GM23248 (cell line): ENCODE measurements at regions not wholly inside any gene's neighbourhood (a gene's known extent, or its start where the extent isn't known, plus 50 kb on each side); places are given as distances from the start of the nearest gene placed in this dataset.

Experiments used
- DNase-seq: peaks from one replicate; pipeline ENCODE4 v3.0.0-alpha.2; 2015
- H2AFZ ChIP-seq: fragments of 200-600 bp; sonication (generic); 2 replicates; pipeline ENCODE4 v1.6.1; 2016; ENCODE audit warnings: antibody characterized with exemption
- H3F3A ChIP-seq: fragments of 200-600 bp; sonication (generic); 2 replicates; pipeline ENCODE4 v1.6.1; 2016; ENCODE audit warnings: mild to moderate bottlenecking, antibody characterized with exemption, mixed run types; ENCODE audit not compliant: insufficient read depth
- H3K27ac ChIP-seq: fragments of 200-600 bp; sonication (generic); 2 replicates; pipeline ENCODE4 v1.5.1; 2016; ENCODE audit warnings: mild to moderate bottlenecking
- H3K27me3 ChIP-seq: fragments of 200-600 bp; sonication (generic); replicated peaks from 2 replicates; pipeline ENCODE4 v1.6.1; 2016; ENCODE audit warnings: mild to moderate bottlenecking; ENCODE audit not compliant: insufficient read depth
- H3K36me3 ChIP-seq: fragments of 200-600 bp; sonication (generic); 2 replicates; pipeline ENCODE4 v1.6.1; 2016; ENCODE audit warnings: low read depth, mild to moderate bottlenecking
- H3K4me1 ChIP-seq: fragments of 200-600 bp; sonication (generic); 2 replicates; pipeline ENCODE4 v1.6.1; 2016; ENCODE audit warnings: mild to moderate bottlenecking; ENCODE audit not compliant: insufficient read depth
- H3K4me2 ChIP-seq: fragments of 200-600 bp; sonication (generic); one replicate; pipeline ENCODE4 v1.6.1; 2016; ENCODE audit warnings: mild to moderate bottlenecking; ENCODE audit not compliant: unreplicated experiment
- H3K4me3 ChIP-seq: fragments of 200-600 bp; sonication (generic); 2 replicates; pipeline ENCODE4 v1.5.1; 2016; ENCODE audit warnings: mild to moderate bottlenecking
- H3K79me2 ChIP-seq: fragments of 200-600 bp; sonication (generic); 2 replicates; pipeline ENCODE4 v1.6.1; 2016; ENCODE audit warnings: mild to moderate bottlenecking; ENCODE audit not compliant: insufficient read depth
- H3K9ac ChIP-seq: fragments of 200-600 bp; sonication (generic); 2 replicates; pipeline ENCODE4 v1.6.1; 2016; ENCODE audit warnings: mild to moderate bottlenecking
- H3K9me2 ChIP-seq: fragments of 200-600 bp; sonication (generic); 2 replicates; pipeline ENCODE4 v1.6.1; 2016; ENCODE audit warnings: mixed run types, mild to moderate bottlenecking, moderate library complexity; ENCODE audit not compliant: insufficient read depth
- H3K9me3 ChIP-seq: fragments of 200-600 bp; sonication (generic); one replicate; pipeline ENCODE4 v1.6.1; 2017; ENCODE audit warnings: low read depth
- H4K20me1 ChIP-seq: fragments of 200-600 bp; sonication (generic); 2 replicates; pipeline ENCODE4 v1.6.0; 2016; ENCODE audit not compliant: insufficient read depth
- EZH2 ChIP-seq: fragments of 200-600 bp; sonication (generic); IDR thresholded peaks from 2 replicates; pipeline ENCODE4 v1.6.1; 2018; ENCODE audit warnings: antibody characterized with exemption, mild to moderate bottlenecking; ENCODE audit not compliant: insufficient read depth, poor library complexity, severe bottlenecking
- EZH2phosphoT487 ChIP-seq: fragments of 200-600 bp; sonication (generic); IDR thresholded peaks from 2 replicates; pipeline ENCODE4 v1.6.1; 2018; ENCODE audit warnings: antibody characterized with exemption, moderate library complexity, mild to moderate bottlenecking, low read depth; ENCODE audit not compliant: insufficient read depth
- WGBS, 2 experiments: methylation state at CpG; one replicate each; pipeline ENCODE4 v1.1.6; 2015 to 2017; ENCODE audit warnings: low lambda C conversion rate in 2 of 2, low coverage in 1 of 2; ENCODE audit errors: missing lambda C conversion rate in 2 of 2; 5-methylcytosine and 5-hydroxymethylcytosine counted together
- in situ Hi-C: fragments of 300-500 bp; cut with MboI; formaldehyde crosslinking; loops from 2 replicates; pipeline ENCODE4 v1.15.0; 2020

DNA sequence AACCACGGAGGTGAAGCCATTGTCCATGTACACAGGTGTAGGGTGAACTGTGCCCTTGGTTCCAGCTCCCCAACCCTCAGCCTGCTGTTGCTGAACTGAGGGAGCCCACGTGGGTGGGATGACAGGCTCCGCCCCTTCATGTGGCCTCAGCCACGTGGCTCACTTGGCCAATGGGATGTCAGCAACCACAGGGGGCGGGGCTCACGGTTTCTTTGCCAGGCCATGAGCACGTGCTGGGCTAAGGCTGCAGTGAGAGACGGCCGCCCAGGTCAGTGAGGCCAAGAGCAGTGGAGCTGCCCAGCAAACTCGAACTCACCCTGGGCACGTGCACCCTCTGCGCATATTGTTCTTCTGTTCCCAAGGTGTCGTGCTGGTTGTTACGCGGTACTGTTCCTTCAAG is 282.6 kb downstream of the IRF8 start:
- in situ Hi-C loops: no loop called here
- TF ChIP-seq EZH2phosphoT487: no peak
- TF ChIP-seq EZH2: no peak
- Histone ChIP-seq H3K27ac (no peak overlapping the region), H3K27me3 (peaks cover 30% of the 10 kb centered on the region), H3K4me2 (no peak overlapping the region), H3K4me1 (no peaks in the 10 kb centered on the region), H3K9me3 (no peaks in the 10 kb centered on the region), H4K20me1 (no peaks in the 10 kb centered on the region), H3K9me2 (no peaks in the 10 kb centered on the region), H3K36me3 (no peaks in the 10 kb centered on the region), H3F3A (no peaks in the 10 kb centered on the region), H2AFZ (no peak overlapping the region), H3K9ac (no peak overlapping the region), H3K79me2 (no peaks in the 10 kb centered on the region), H3K4me3 (no peak overlapping the region)
- DNase-seq: no peak
- WGBS, 2 experiments: 63 to 65% methylated on average over 15 of the region's 15 CpGs

DNA sequence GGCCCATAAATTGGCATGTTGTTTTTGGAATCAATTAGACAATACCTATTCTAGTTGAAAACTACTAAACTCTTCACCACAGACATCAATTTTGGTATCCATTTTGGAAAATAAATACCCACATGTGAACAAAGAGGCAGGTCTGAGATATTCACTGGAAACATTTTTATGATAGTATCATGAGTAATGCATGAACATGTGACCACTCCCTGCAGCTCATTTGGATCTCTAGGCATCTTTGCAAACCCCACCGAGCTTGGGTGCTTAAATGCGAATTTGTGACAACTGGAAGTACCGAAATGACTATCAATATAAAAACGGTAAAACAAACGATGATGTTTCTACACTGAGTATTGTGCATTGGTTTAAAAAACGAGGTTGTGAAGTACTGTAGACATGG is 285.2 kb downstream of the IRF8 start:
- Histone ChIP-seq H3K9me2 (no peaks in the 10 kb centered on the region), H4K20me1 (no peaks in the 10 kb centered on the region), H3K4me2 (no peak overlapping the region), H3K27ac (no peak overlapping the region), H3K4me3 (no peak overlapping the region), H3K27me3 (peaks cover 52% of the 10 kb centered on the region), H3F3A (no peaks in the 10 kb centered on the region), H3K9me3 (no peaks in the 10 kb centered on the region), H3K79me2 (no peaks in the 10 kb centered on the region), H3K4me1 (no peaks in the 10 kb centered on the region), H3K36me3 (no peaks in the 10 kb centered on the region), H2AFZ (no peak overlapping the region), H3K9ac (no peak overlapping the region)
- no peak for DNase-seq
- in situ Hi-C loops: no loop called here
- 53 to 55% methylated on average over 6 of the region's 6 CpGs for WGBS, 2 experiments
- TF ChIP-seq EZH2phosphoT487 (no peak), EZH2 (no peak)

DNA sequence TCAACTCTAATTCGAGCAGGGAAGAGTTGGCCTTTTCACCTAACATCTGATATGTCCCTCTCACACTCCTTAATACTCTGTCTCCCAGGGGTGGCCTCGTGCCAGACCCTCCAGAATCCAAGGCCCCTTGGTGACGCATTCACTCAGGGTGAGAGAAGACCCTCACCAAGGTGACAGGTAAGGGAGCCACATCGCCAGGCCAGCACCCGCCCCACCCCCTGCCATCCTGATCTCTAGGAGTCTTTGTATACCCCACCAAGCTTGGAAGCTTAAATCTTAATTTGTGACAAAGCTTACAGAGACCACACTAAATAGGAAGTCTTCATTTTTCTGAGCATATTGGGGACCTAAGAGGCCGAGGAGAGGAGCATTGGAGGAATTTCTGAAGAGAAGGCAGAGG is 286.1 kb downstream of the IRF8 start:
- Histone ChIP-seq H3K9me3 (no peaks in the 10 kb centered on the region), H3K4me3 (no peak overlapping the region), H3F3A (no peaks in the 10 kb centered on the region), H3K36me3 (no peaks in the 10 kb centered on the region), H3K4me2 (no peak overlapping the region), H2AFZ (no peak overlapping the region), H3K27ac (no peak overlapping the region), H3K9me2 (no peaks in the 10 kb centered on the region), H4K20me1 (no peaks in the 10 kb centered on the region), H3K9ac (no peak overlapping the region), H3K27me3 (peaks cover 60% of the 10 kb centered on the region), H3K79me2 (no peaks in the 10 kb centered on the region), H3K4me1 (no peaks in the 10 kb centered on the region)
- TF ChIP-seq EZH2phosphoT487 (no peak), EZH2 (no peak)
- 19 to 25% methylated on average over 6 of the region's 6 CpGs for WGBS, 2 experiments
- DNase-seq: no peak
- in situ Hi-C loops: no loop called here

DNA sequence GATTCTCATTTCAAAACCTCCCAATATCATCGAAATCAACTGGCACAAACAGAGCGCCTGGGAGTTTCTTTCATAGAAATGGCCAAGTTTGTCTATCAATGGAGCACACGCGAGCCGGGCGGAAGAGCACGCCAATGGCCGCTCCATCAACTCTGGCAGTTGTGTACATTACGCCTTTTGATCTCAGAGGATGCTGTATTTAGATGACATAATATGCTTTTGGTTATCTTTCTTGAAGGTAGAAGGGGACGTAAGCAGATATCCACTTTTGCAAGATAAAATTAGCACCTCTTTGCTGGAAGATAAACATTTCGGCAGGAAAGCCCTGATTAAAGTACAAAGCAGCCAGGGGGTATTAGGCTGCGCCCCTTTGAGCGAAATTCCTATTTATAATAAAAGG is 287.4 kb downstream of the IRF8 start:
- Histone ChIP-seq H3K27ac (no peak overlapping the region), H3K4me2 (no peak overlapping the region), H3K79me2 (no peaks in the 10 kb centered on the region), H3K36me3 (no peaks in the 10 kb centered on the region), H2AFZ (no peak overlapping the region), H3K27me3 (peaks cover 72% of the 10 kb centered on the region), H3K4me1 (no peaks in the 10 kb centered on the region), H4K20me1 (no peaks in the 10 kb centered on the region), H3K4me3 (no peak overlapping the region), H3K9me3 (no peaks in the 10 kb centered on the region), H3F3A (no peaks in the 10 kb centered on the region), H3K9me2 (no peaks in the 10 kb centered on the region), H3K9ac (no peak overlapping the region)
- no peak for TF ChIP-seq EZH2
- TF ChIP-seq EZH2phosphoT487: no peak
- DNase-seq: no peak
- WGBS, 2 experiments: 52 to 54% methylated on average over 13 of the region's 13 CpGs
- in situ Hi-C loops: no loop called here

DNA sequence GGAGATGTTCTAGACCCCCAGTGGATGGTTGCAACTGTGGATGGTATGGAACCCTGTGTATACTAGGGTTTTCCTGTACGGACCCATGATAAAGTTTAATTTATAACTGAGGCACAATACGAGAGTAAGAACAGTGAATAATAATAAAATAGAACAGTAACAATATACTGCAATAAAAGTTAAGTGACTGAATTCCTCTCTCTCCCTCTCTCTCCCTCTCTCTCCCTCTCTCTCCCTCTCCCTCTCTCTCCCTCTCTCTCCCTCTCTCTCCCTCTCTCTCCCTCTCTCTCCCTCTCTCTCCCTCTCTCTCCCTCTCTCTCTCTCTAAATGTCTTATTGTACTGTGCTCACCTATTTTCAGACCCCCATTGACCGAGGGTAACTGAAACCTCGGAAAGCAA is 291.0 kb downstream of the IRF8 start:
- 32 to 39% methylated on average over 4 of the region's 4 CpGs for WGBS, 2 experiments
- H3K4me1 ChIP-seq: no peaks in the 10 kb centered on the region
- H3K9me2 ChIP-seq: no peaks in the 10 kb centered on the region
- H3K27ac ChIP-seq: no peak overlapping the region
- no peaks in the 10 kb centered on the region for H3K36me3 ChIP-seq
- no peak for DNase-seq
- no peak for TF ChIP-seq EZH2phosphoT487
- no peak for TF ChIP-seq EZH2
- H3K9me3 ChIP-seq: no peaks in the 10 kb centered on the region
- H3F3A ChIP-seq: no peaks in the 10 kb centered on the region
- no peak overlapping the region for H3K4me2 ChIP-seq
- H2AFZ ChIP-seq: no peak overlapping the region
- peaks cover 86% of the 10 kb centered on the region for H3K27me3 ChIP-seq
- no peaks in the 10 kb centered on the region for H3K79me2 ChIP-seq
- no peaks in the 10 kb centered on the region for H4K20me1 ChIP-seq
- H3K9ac ChIP-seq: no peak overlapping the region
- H3K4me3 ChIP-seq: no peak overlapping the region
- in situ Hi-C loops: no loop called here
